ENCODE measurements at regions not wholly inside any gene's neighbourhood (a gene's known extent, or its start where the extent isn't known, plus 50 kb on each side); places are given as distances from the start of the nearest gene placed in this dataset.
"Not testable (repeated sequence)": the region's sequence is repeated elsewhere in the genome, so short reads cannot be mapped to it uniquely, and the experiment has no call there.

GRCh38 chr11:45000918-45001317 is 50.2 kb upstream of the TP53I11 start:
- H3K36me3 ChIP-seq (ENCODE audit: insufficient read depth, insufficient read length, low read length) = no peaks in the 10 kb centered on the region
- H3K4me1 ChIP-seq (ENCODE audit: insufficient read depth, insufficient read length) = no peaks in the 10 kb centered on the region
- DNase-seq (ENCODE audit: low read depth, low spot score) = no peak
- TF ChIP-seq SUZ12 (IDR thresholded peaks at IDR 0.05; ENCODE audit: extremely low read depth, insufficient read depth, insufficient read length) = no peak
- no peak for TF ChIP-seq ZNF274 (IDR thresholded peaks at IDR 0.05; ENCODE audit: low read depth, low read length)
- TF ChIP-seq YY1 (IDR thresholded peaks at IDR 0.05; ENCODE audit: insufficient read depth, insufficient read length) = no peak
- H3K4me3 ChIP-seq (ENCODE audit: insufficient read length, low read depth) = no peak overlapping the region
- no peaks in the 10 kb centered on the region for H3K27me3 ChIP-seq (ENCODE audit: insufficient read depth, insufficient read length)
- no peaks in the 10 kb centered on the region for H3K9me3 ChIP-seq (ENCODE audit: insufficient read depth, low read length)
- no peak overlapping the region for H3K9ac ChIP-seq (ENCODE audit: insufficient read length, low read depth)

GRCh38 chr11:45001466-45002165 is 50.9 kb upstream of the TP53I11 start:
- Histone ChIP-seq H3K27me3 (ENCODE audit: insufficient read depth, insufficient read length) (no peaks in the 10 kb centered on the region), H3K36me3 (ENCODE audit: insufficient read depth, insufficient read length, low read length) (no peaks in the 10 kb centered on the region), H3K4me3 (ENCODE audit: insufficient read length, low read depth) (no peak overlapping the region), H3K9me3 (ENCODE audit: insufficient read depth, low read length) (no peaks in the 10 kb centered on the region), H3K4me1 (ENCODE audit: insufficient read depth, insufficient read length) (no peaks in the 10 kb centered on the region), H3K9ac (ENCODE audit: insufficient read length, low read depth) (no peak overlapping the region)
- TF ChIP-seq ZNF274 (IDR thresholded peaks at IDR 0.05; ENCODE audit: low read depth, low read length) (no peak), YY1 (IDR thresholded peaks at IDR 0.05; ENCODE audit: insufficient read depth, insufficient read length) (no peak), SUZ12 (IDR thresholded peaks at IDR 0.05; ENCODE audit: extremely low read depth, insufficient read depth, insufficient read length) (no peak)
- no peak for DNase-seq (ENCODE audit: low read depth, low spot score)

GRCh38 chr11:45005106-45005505 is 54.4 kb upstream of the TP53I11 start:
- DNase-seq (ENCODE audit: low read depth, low spot score) = no peak
- H3K4me3 ChIP-seq (ENCODE audit: insufficient read length, low read depth) = no peak overlapping the region
- TF ChIP-seq SUZ12 (IDR thresholded peaks at IDR 0.05; ENCODE audit: extremely low read depth, insufficient read depth, insufficient read length) (no peak), ZNF274 (IDR thresholded peaks at IDR 0.05; ENCODE audit: low read depth, low read length) (no peak), YY1 (IDR thresholded peaks at IDR 0.05; ENCODE audit: insufficient read depth, insufficient read length) (no peak)
- no peaks in the 10 kb centered on the region for H3K36me3 ChIP-seq (ENCODE audit: insufficient read depth, insufficient read length, low read length)
- H3K9ac ChIP-seq (ENCODE audit: insufficient read length, low read depth) = no peak overlapping the region
- H3K9me3 ChIP-seq (ENCODE audit: insufficient read depth, low read length) = no peaks in the 10 kb centered on the region
- no peaks in the 10 kb centered on the region for H3K27me3 ChIP-seq (ENCODE audit: insufficient read depth, insufficient read length)
- no peaks in the 10 kb centered on the region for H3K4me1 ChIP-seq (ENCODE audit: insufficient read depth, insufficient read length)

GRCh38 chr11:45007011-45007410 is 56.3 kb upstream of the TP53I11 start:
- H3K9ac ChIP-seq (ENCODE audit: insufficient read length, low read depth) = no peak overlapping the region
- no peak overlapping the region for H3K4me3 ChIP-seq (ENCODE audit: insufficient read length, low read depth)
- TF ChIP-seq ZNF274 (IDR thresholded peaks at IDR 0.05; ENCODE audit: low read depth, low read length) = no peak
- TF ChIP-seq SUZ12 (IDR thresholded peaks at IDR 0.05; ENCODE audit: extremely low read depth, insufficient read depth, insufficient read length) = no peak
- no peak for TF ChIP-seq YY1 (IDR thresholded peaks at IDR 0.05; ENCODE audit: insufficient read depth, insufficient read length)
- no peaks in the 10 kb centered on the region for H3K36me3 ChIP-seq (ENCODE audit: insufficient read depth, insufficient read length, low read length)
- no peaks in the 10 kb centered on the region for H3K4me1 ChIP-seq (ENCODE audit: insufficient read depth, insufficient read length)
- no peaks in the 10 kb centered on the region for H3K9me3 ChIP-seq (ENCODE audit: insufficient read depth, low read length)
- DNase-seq (ENCODE audit: low read depth, low spot score) = no peak
- no peaks in the 10 kb centered on the region for H3K27me3 ChIP-seq (ENCODE audit: insufficient read depth, insufficient read length)

GRCh38 chr11:45015983-45016382 is 65.3 kb upstream of the TP53I11 start:
- H3K9ac ChIP-seq (ENCODE audit: insufficient read length, low read depth); H3K36me3 ChIP-seq (ENCODE audit: insufficient read depth, insufficient read length, low read length); DNase-seq (ENCODE audit: low read depth, low spot score); H3K4me3 ChIP-seq (ENCODE audit: insufficient read length, low read depth); H3K4me1 ChIP-seq (ENCODE audit: insufficient read depth, insufficient read length); H3K27me3 ChIP-seq (ENCODE audit: insufficient read depth, insufficient read length); H3K9me3 ChIP-seq (ENCODE audit: insufficient read depth, low read length): not testable (repeated sequence)

GRCh38 chr11:45016446-45016845 is 65.8 kb upstream of the TP53I11 start:
- H3K9me3 ChIP-seq (ENCODE audit: insufficient read depth, low read length); H3K27me3 ChIP-seq (ENCODE audit: insufficient read depth, insufficient read length); H3K4me3 ChIP-seq (ENCODE audit: insufficient read length, low read depth); H3K4me1 ChIP-seq (ENCODE audit: insufficient read depth, insufficient read length); H3K9ac ChIP-seq (ENCODE audit: insufficient read length, low read depth); DNase-seq (ENCODE audit: low read depth, low spot score); H3K36me3 ChIP-seq (ENCODE audit: insufficient read depth, insufficient read length, low read length): not testable (repeated sequence)

- Histone ChIP-seq H3K27me3 (ENCODE audit: insufficient read depth, insufficient read length) (no peaks in the 10 kb centered on the region), H3K4me1 (ENCODE audit: insufficient read depth, insufficient read length) (peaks cover 12% of the 10 kb centered on the region), H3K9ac (ENCODE audit: insufficient read length, low read depth) (no peak overlapping the region), H3K4me3 (ENCODE audit: insufficient read length, low read depth) (no peak overlapping the region), H3K9me3 (ENCODE audit: insufficient read depth, low read length) (no peaks in the 10 kb centered on the region), H3K36me3 (ENCODE audit: insufficient read depth, insufficient read length, low read length) (no peaks in the 10 kb centered on the region)
- DNase-seq (ENCODE audit: low read depth, low spot score) = peak; percentile 36
- no peak for TF ChIP-seq YY1 (IDR thresholded peaks at IDR 0.05; ENCODE audit: insufficient read depth, insufficient read length)
- TF ChIP-seq ZNF274 (IDR thresholded peaks at IDR 0.05; ENCODE audit: low read depth, low read length) = no peak
- TF ChIP-seq SUZ12 (IDR thresholded peaks at IDR 0.05; ENCODE audit: extremely low read depth, insufficient read depth, insufficient read length) = no peak
Observed at GRCh38 chr11:45017329-45017728, 66.6 kb upstream of the TP53I11 start.

GRCh38 chr11:45021001-45021400 is 70.3 kb upstream of the TP53I11 start:
- DNase-seq (ENCODE audit: low read depth, low spot score) = no peak
- no peak for TF ChIP-seq ZNF274 (IDR thresholded peaks at IDR 0.05; ENCODE audit: low read depth, low read length)
- no peaks in the 10 kb centered on the region for H3K9me3 ChIP-seq (ENCODE audit: insufficient read depth, low read length)
- H3K4me1 ChIP-seq (ENCODE audit: insufficient read depth, insufficient read length) = peaks cover 16% of the 10 kb centered on the region
- H3K27me3 ChIP-seq (ENCODE audit: insufficient read depth, insufficient read length) = no peaks in the 10 kb centered on the region
- H3K9ac ChIP-seq (ENCODE audit: insufficient read length, low read depth) = no peak overlapping the region
- no peak overlapping the region for H3K4me3 ChIP-seq (ENCODE audit: insufficient read length, low read depth)
- H3K36me3 ChIP-seq (ENCODE audit: insufficient read depth, insufficient read length, low read length) = no peaks in the 10 kb centered on the region
